ENCODE measurements at regions not wholly inside any gene's neighbourhood (a gene's known extent, or its start where the extent isn't known, plus 50 kb on each side); places are given as distances from the start of the nearest gene placed in this dataset.

DNA sequence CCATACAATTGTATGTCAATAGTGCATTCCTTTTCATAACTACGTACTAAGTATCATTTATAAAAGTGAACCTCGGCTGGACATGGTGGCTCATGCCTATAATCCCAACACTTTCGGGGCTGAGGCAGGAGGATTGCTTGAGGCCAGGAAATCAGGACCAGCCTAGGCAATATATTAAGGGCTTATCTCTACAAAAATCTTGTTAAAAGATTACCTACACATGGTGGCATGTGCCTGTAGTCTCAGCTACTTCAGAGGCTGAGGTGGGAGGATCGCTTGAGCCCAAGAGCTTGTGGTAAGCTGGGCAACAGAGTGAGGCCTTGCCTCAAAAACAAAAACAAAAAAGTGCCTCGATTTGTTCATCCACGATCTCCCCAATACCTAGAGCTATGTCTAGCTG is 449.7 kb upstream of the SULF2 start:
- peaks cover 8% of the 10 kb centered on the region for H3K27me3 ChIP-seq (ENCODE audit: control insufficient read depth, insufficient read depth, low read length)
- H3K36me3 ChIP-seq (ENCODE audit: control insufficient read depth, insufficient read depth, low read length) = no peaks in the 10 kb centered on the region
- TF ChIP-seq, protein P1, sequence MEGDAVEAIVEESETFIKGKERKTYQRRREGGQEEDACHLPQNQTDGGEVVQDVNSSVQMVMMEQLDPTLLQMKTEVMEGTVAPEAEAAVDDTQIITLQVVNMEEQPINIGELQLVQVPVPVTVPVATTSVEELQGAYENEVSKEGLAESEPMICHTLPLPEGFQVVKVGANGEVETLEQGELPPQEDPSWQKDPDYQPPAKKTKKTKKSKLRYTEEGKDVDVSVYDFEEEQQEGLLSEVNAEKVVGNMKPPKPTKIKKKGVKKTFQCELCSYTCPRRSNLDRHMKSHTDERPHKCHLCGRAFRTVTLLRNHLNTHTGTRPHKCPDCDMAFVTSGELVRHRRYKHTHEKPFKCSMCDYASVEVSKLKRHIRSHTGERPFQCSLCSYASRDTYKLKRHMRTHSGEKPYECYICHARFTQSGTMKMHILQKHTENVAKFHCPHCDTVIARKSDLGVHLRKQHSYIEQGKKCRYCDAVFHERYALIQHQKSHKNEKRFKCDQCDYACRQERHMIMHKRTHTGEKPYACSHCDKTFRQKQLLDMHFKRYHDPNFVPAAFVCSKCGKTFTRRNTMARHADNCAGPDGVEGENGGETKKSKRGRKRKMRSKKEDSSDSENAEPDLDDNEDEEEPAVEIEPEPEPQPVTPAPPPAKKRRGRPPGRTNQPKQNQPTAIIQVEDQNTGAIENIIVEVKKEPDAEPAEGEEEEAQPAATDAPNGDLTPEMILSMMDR (IDR thresholded peaks at IDR 0.05; ENCODE audit: insufficient read depth, low read length, poor library complexity, severe bottlenecking) = no peak
- no peak overlapping the region for H3K4me3 ChIP-seq (ENCODE audit: low read depth, low read length)
- DNase-seq (ENCODE audit: low read depth) = no peak

DNA sequence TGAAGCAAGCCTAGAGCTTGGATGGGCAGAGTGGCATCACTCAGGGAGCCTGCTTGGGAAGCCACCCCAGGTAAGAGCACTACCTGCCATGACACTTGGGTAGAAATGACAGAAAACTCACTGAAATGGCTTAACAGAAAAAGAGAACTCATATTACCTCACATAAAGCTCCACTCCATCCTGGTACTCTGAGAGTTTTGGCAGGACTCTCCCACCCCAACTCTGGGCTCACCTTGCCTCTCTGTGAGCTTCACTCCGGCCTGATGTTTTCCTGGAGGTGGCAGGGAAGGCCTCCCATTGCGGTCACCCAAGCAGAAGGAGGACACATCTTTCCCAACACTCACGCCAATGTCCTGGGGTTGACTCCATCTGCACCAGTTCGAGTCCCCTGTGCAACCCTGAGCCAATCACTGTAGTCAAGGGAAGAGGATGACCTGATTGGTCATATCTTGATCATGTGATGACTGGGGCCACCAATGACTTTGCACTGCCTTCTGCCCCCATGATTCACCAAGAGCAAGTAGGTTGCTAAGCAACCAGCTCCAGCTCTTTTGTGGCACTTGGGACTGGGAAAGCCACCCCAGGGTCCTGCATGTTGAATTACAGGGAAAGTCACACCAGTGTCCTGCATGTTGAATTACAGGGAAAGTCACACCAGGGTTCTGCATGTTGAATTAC is 446.1 kb upstream of the SULF2 start:
- TF ChIP-seq, protein P1 (IDR thresholded peaks at IDR 0.05; ENCODE audit: insufficient read depth, low read length, poor library complexity, severe bottlenecking) = no peak
- no peak for DNase-seq (ENCODE audit: low read depth)
- H3K27me3 ChIP-seq (ENCODE audit: control insufficient read depth, insufficient read depth, low read length) = peaks cover 5% of the 10 kb centered on the region
- no peak overlapping the region for H3K4me3 ChIP-seq (ENCODE audit: low read depth, low read length)
- H3K36me3 ChIP-seq (ENCODE audit: control insufficient read depth, insufficient read depth, low read length) = no peaks in the 10 kb centered on the region

- TF ChIP-seq, protein P1 (IDR thresholded peaks at IDR 0.05; ENCODE audit: insufficient read depth, low read length, poor library complexity, severe bottlenecking) = no peak
These were observed 444.9 kb upstream of the SULF2 start for GRCh38 chr20:48230216-48230615.

DNA sequence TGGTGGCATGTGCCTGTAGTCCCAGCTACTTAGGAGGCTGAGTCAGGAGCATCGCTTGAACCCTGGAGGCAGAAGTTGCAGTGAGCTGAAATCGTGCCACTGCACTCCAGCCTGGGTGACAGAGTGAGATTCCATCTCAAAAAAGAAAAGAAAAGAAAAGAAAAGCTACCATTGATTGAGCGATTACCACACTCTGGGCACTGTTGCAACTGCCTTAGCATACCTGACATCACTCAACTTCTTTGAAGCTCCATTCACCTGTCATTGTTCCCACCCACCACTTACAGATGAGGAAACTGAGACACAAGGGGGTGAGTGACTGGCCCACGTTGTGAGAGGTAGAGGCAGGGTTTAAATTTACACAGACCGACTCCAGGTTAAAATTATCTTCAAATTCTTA is 442.1 kb upstream of the SULF2 start:
- TF ChIP-seq, protein P1 (IDR thresholded peaks at IDR 0.05; ENCODE audit: insufficient read depth, low read length, poor library complexity, severe bottlenecking) = no peak
- Histone ChIP-seq H3K4me3 (ENCODE audit: low read depth, low read length) (no peak overlapping the region), H3K27me3 (ENCODE audit: control insufficient read depth, insufficient read depth, low read length) (no peaks in the 10 kb centered on the region), H3K36me3 (ENCODE audit: control insufficient read depth, insufficient read depth, low read length) (no peaks in the 10 kb centered on the region)
- DNase-seq (ENCODE audit: low read depth) = no peak

More at GRCh38 chr20:48230216-48230615, 444.9 kb upstream of the SULF2 start:
- H3K36me3 ChIP-seq (ENCODE audit: control insufficient read depth, insufficient read depth, low read length) = no peaks in the 10 kb centered on the region
- no peak for DNase-seq (ENCODE audit: low read depth)
- no peak overlapping the region for H3K4me3 ChIP-seq (ENCODE audit: low read depth, low read length)
- H3K27me3 ChIP-seq (ENCODE audit: control insufficient read depth, insufficient read depth, low read length) = no peaks in the 10 kb centered on the region

- TF ChIP-seq, protein P1 (IDR thresholded peaks at IDR 0.05; ENCODE audit: insufficient read depth, low read length, poor library complexity, severe bottlenecking) = no peak
- Histone ChIP-seq H3K27me3 (ENCODE audit: control insufficient read depth, insufficient read depth, low read length) (no peaks in the 10 kb centered on the region), H3K36me3 (ENCODE audit: control insufficient read depth, insufficient read depth, low read length) (no peaks in the 10 kb centered on the region), H3K4me3 (ENCODE audit: low read depth, low read length) (no peak overlapping the region)
- no peak for DNase-seq (ENCODE audit: low read depth)
These were observed 441.4 kb upstream of the SULF2 start for GRCh38 chr20:48226642-48227041.

GRCh38 chr20:48224533-48225050 is 439.3 kb upstream of the SULF2 start:
- H3K36me3 ChIP-seq (ENCODE audit: control insufficient read depth, insufficient read depth, low read length) = no peaks in the 10 kb centered on the region
- H3K4me3 ChIP-seq (ENCODE audit: low read depth, low read length) = no peak overlapping the region
- H3K27me3 ChIP-seq (ENCODE audit: control insufficient read depth, insufficient read depth, low read length) = peaks cover 2% of the 10 kb centered on the region
- TF ChIP-seq, protein P1 (IDR thresholded peaks at IDR 0.05; ENCODE audit: insufficient read depth, low read length, poor library complexity, severe bottlenecking) = no peak
- DNase-seq (ENCODE audit: low read depth) = no peak
